ENCODE measurements at regions not wholly inside any gene's neighbourhood (a gene's known extent, or its start where the extent isn't known, plus 50 kb on each side); places are given as distances from the start of the nearest gene placed in this dataset.

GRCh38 chr11:70508231-70508480 lies 109.8 kb downstream of the CTTN start:
- no peaks in the 10 kb centered on the region for H3K79me2 ChIP-seq (ENCODE audit: low read depth)
- H3K4me1 ChIP-seq (replicated peaks; ENCODE audit: insufficient read depth): no peaks in the 10 kb centered on the region
- no peak for DNase-seq
- no peak overlapping the region for H3K4me2 ChIP-seq
- no TSS peak for BruUV-seq (replicated peaks)
- no peak overlapping the region for H2AFZ ChIP-seq
- H3K9me2 ChIP-seq (ENCODE audit: insufficient read depth): no peaks in the 10 kb centered on the region
- no peak overlapping the region for H3K27ac ChIP-seq
- ChIA-PET CTCF (no interaction called here), POLR2A (ENCODE audit: unreplicated experiment) (no interaction called here)
- H3F3A ChIP-seq (ENCODE audit: insufficient read depth, low read depth): peaks cover 6% of the 10 kb centered on the region; the same call in 1 of the 2 replicates
- H4K20me1 ChIP-seq (ENCODE audit: insufficient read depth): peaks cover 20% of the 10 kb centered on the region
- intact Hi-C loops (cut with micrococcal nuclease; ENCODE audit: unreplicated experiment): no loop called here
- H3K9me3 ChIP-seq (ENCODE audit: insufficient read depth, low read depth): peaks cover 11% of the 10 kb centered on the region
- H3K36me3 ChIP-seq (ENCODE audit: low read depth): no peaks in the 10 kb centered on the region
- no peak overlapping the region for H3K4me3 ChIP-seq
- no peaks in the 10 kb centered on the region for H3K27me3 ChIP-seq (ENCODE audit: insufficient read depth, low read depth)
- TF ChIP-seq EZH2 (IDR thresholded peaks at IDR 0.05; ENCODE audit: low read depth): no peak
- no peak for TF ChIP-seq CTCF (conservative IDR thresholded peaks at IDR 0.05)

DNA sequence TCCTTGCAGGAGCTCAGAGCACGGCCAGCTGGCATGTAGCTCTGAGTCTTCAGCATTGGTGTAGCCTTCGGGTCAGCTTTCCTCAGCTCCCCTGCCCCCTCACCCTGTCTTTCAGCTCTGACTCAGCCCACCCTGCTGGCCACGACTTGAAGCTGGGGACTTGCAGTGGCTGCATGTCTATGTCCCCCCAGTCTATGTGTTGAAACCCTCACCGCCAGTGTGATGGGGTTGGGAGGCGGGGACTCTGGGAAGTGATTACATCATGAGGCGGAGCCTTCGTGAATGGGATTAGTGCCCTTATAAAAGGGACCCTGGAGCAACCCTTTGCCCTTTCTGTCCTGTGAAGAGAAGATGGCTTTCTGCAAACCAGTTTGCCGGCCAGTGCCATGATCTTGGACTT lies 111.1 kb downstream of the CTTN start:
- Histone ChIP-seq H4K20me1 (ENCODE audit: insufficient read depth) (peaks cover 13% of the 10 kb centered on the region), H3K4me3 (no peak overlapping the region), H3K27ac (no peak overlapping the region), H3K79me2 (ENCODE audit: low read depth) (no peaks in the 10 kb centered on the region), H2AFZ (no peak overlapping the region), H3K4me2 (no peak overlapping the region), H3K4me1 (replicated peaks; ENCODE audit: insufficient read depth) (peaks cover 5% of the 10 kb centered on the region; the same call in 1 of the 2 replicates), H3K9me3 (ENCODE audit: insufficient read depth, low read depth) (peaks cover 13% of the 10 kb centered on the region), H3K9me2 (ENCODE audit: insufficient read depth) (no peaks in the 10 kb centered on the region), H3K27me3 (ENCODE audit: insufficient read depth, low read depth) (no peaks in the 10 kb centered on the region), H3F3A (ENCODE audit: insufficient read depth, low read depth) (peaks cover 12% of the 10 kb centered on the region; the same call in 1 of the 2 replicates), H3K36me3 (ENCODE audit: low read depth) (no peaks in the 10 kb centered on the region)
- intact Hi-C loops (cut with micrococcal nuclease; ENCODE audit: unreplicated experiment): no loop called here
- POLR2A ChIA-PET (ENCODE audit: unreplicated experiment): no interaction called here
- TF ChIP-seq CTCF (conservative IDR thresholded peaks at IDR 0.05) (no peak), EZH2 (IDR thresholded peaks at IDR 0.05; ENCODE audit: low read depth) (no peak)
- BruUV-seq (replicated peaks): no TSS peak
- CTCF ChIA-PET: no interaction called here
- no peak for DNase-seq

DNA sequence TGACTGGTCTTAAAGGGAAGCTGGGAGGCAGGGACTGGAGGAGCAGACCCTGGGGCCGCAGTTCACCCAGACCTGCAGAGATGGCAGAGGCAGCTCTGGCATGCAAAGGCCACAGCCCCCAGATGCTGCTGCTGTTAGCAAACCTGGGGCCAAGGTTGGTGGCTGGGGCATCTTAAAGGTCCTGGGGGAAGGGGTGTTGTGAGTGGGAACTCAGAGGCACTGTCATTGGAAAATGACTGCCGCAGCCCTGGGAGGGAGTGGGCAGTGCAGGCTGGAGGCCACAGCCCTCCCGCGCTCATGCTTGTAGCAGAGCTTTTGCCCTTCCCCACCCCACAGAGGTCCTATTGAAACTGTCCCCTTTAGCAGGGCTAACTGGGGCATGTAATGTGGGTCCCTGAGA lies 111.8 kb downstream of the CTTN start:
- no peak for DNase-seq
- H3K9me2 ChIP-seq (ENCODE audit: insufficient read depth): no peaks in the 10 kb centered on the region
- CTCF ChIA-PET: no interaction called here
- intact Hi-C loops (cut with micrococcal nuclease; ENCODE audit: unreplicated experiment): no loop called here
- H3K4me1 ChIP-seq (replicated peaks; ENCODE audit: insufficient read depth): peaks cover 5% of the 10 kb centered on the region; the same call in 1 of the 2 replicates
- peaks cover 13% of the 10 kb centered on the region for H3K9me3 ChIP-seq (ENCODE audit: insufficient read depth, low read depth)
- peaks cover 12% of the 10 kb centered on the region; the same call in 1 of the 2 replicates for H3F3A ChIP-seq (ENCODE audit: insufficient read depth, low read depth)
- POLR2A ChIA-PET (ENCODE audit: unreplicated experiment): no interaction called here
- H3K27ac ChIP-seq: no peak overlapping the region
- no peaks in the 10 kb centered on the region for H3K36me3 ChIP-seq (ENCODE audit: low read depth)
- H3K4me2 ChIP-seq: no peak overlapping the region
- no peak overlapping the region for H3K4me3 ChIP-seq
- TF ChIP-seq CTCF (conservative IDR thresholded peaks at IDR 0.05) (no peak), EZH2 (IDR thresholded peaks at IDR 0.05; ENCODE audit: low read depth) (no peak)
- no TSS peak for BruUV-seq (replicated peaks)
- H2AFZ ChIP-seq: no peak overlapping the region
- H4K20me1 ChIP-seq (ENCODE audit: insufficient read depth): peaks cover 7% of the 10 kb centered on the region
- no peaks in the 10 kb centered on the region for H3K27me3 ChIP-seq (ENCODE audit: insufficient read depth, low read depth)
- H3K79me2 ChIP-seq (ENCODE audit: low read depth): no peaks in the 10 kb centered on the region
